GM21360 (cell line): ENCODE measurements at regions not wholly inside any gene's neighbourhood (a gene's known extent, or its start where the extent isn't known, plus 50 kb on each side); places are given as distances from the start of the nearest gene placed in this dataset.
"Not testable (repeated sequence)": the region's sequence is repeated elsewhere in the genome, so short reads cannot be mapped to it uniquely, and the experiment has no call there.

ENCODE experiments used
- ATAC-seq: cut with Tn5 transposase; IDR thresholded peaks from one replicate; pipeline ENCODE4 v1.9.1; 2021; ENCODE audit warnings: mild to moderate bottlenecking, moderate library complexity; ENCODE audit not compliant: unreplicated experiment

DNA sequence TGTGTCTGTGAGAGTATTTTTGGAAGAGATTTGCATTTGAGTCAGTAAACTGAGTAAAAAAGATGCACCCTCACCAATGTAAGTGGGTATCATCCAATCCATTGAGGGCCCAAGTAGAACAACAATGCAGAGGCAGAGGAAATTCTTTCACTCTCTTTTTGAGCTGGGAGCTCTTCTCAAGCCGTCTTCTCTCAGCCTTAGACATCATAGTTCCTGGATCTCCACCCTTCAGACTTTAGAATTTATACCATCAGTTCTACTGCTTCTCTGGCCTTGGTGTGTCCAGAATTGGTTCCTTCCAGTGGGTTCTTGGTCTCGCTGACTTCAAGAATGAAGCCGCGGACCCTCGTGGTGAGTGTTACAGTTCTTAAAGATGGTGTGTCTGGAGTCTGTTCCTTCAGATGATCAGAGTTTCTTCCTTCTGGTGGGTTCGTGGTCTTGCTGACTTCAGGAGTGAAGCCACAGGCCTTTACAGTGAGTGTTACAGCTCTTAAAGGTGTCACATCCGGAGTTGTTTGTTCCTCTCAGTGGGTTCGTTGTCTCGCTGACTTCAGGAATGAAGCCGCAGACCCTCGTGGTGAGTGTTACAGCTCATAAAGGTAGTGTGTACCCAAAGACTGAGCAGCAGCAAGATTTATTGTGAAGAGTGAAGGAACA, 187.5 kb upstream of the KCNMB2 start:
- not testable (repeated sequence) for ATAC-seq

DNA sequence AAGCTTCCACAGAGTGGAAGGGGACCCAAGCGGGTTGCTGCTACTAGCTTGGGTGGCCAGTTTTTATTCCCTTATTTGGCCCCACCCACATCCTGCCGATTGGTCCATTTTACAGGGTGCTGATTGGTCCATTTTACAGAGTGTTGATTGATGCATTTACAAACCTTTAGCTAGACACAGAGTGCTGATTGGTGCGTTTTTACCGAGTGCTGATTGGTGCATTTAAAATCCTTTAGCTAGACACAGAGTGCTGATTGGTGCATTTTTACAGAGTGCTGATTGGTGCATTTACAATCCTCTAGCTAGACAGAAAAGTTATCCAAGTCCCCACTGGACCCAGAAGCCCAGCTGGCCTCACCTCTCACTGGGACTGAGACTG, 187.0 kb upstream of the KCNMB2 start:
- not testable (repeated sequence) for ATAC-seq

DNA sequence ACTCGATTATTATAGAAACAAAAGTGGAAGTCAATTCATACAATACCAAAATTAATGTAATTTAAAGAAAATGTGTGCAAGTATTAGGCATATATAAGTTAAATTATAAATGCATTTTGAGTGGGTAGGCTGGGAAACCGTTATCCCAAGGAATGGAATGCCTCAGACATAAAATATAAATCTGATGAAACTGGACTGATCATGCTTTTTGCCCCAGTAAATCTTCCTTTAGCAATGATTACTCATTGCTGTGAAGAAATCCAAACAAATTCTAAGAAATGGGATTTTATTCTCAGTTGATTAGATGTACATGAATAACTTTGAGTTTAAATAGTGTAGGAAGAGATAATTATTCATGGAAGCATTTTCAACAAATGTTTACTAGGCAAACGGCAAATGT, 185.5 kb upstream of the KCNMB2 start:
- no peak for ATAC-seq

DNA sequence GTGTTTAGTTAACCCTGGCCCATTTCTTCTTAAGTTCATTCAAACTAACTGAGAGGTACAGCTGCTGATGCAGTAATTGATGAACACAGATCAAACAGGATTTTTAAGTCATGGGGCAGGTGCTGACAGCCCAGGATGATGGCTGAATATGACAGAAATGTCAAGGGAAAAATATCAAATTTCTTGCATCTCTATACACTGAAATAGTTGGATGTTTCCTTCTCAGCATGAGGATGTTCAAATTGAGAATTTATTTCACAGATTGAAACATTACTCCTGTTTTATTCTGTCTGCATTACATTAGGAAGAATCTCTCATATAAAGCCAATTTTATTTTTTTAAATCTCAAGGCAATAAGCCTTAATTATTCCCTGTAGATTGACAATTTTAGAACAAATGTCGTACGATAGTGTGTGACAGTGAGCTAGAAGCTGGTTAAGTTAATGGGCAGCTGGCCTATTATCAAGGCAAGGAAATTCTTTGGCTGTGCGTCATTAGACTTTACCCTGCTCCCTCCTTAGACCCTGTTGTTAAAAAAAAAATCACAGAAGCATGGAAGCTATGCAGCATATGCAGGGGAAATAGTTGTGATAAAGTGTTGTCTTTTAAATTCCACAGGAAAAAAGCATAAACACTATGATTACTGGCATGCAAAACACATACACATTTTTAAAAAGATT, 183.8 kb upstream of the KCNMB2 start:
- no peak for ATAC-seq

DNA sequence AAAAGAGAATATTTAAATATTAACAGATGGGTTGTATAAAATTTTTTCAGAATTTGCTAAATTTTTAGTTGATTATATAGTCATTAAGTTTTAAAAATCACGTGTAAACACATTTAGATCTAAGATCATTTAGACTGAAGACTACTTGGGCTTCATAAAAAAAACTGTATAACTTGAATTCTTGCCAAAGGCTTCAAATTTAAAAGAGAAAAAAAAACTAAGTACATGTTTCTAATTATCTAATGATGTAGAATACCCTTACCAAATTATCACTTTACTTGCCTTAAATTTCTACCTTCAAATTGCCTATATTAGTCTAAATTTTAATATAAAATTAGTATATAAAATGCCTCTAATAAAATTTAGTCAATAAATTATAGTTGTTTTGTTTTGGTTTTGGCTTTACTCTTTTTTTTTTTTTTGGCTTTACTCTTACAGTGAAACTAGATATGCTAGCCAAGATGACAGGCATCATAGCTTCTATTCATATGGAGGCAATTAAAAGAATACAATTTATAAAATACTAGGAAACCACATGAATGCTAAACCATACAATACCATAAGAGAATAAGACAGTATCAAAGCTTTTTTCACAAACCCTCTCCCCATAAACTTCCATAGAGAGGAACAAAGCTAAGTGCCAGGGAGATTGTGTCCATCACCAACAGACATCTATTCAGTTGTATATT, 183.1 kb upstream of the KCNMB2 start:
- ATAC-seq = no peak

DNA sequence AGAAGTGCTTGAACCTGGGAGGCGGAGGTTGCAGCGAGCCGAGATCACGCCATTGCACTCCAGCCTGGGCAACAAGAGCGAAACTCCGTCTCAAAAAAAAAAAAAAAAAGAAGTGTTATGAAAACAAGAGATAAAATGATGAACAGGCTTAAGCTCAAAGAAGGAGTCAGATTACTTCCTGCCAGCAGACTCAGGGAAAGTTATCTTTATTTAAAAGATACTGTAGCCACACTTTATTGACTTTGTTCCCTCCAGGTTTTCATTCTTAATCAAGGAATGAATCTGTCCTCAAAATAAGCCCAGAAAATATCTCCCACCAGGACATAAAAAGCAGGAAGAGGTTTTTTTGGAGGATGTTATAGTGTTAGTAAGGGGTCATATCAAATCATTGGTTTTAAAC, 176.5 kb upstream of the KCNMB2 start:
- no peak for ATAC-seq

DNA sequence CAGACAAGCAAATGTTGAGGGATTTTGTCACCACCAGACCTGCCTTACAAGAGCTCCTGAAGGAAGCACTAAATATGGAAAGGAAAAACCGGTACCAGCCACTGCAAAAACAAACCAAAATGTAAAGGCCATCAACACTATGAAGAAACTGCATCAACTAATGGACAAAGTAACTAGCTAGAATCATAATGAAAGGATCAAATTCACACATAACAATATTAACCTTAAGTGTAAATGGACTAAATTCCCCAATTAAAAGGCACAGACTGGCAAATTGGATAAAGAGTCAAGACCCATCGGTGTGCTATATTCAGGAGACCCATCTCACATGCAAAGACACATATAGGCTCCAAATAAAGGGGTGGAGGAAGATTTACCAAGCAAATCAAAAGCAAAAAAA, 173.2 kb upstream of the KCNMB2 start:
- not testable (repeated sequence) for ATAC-seq

DNA sequence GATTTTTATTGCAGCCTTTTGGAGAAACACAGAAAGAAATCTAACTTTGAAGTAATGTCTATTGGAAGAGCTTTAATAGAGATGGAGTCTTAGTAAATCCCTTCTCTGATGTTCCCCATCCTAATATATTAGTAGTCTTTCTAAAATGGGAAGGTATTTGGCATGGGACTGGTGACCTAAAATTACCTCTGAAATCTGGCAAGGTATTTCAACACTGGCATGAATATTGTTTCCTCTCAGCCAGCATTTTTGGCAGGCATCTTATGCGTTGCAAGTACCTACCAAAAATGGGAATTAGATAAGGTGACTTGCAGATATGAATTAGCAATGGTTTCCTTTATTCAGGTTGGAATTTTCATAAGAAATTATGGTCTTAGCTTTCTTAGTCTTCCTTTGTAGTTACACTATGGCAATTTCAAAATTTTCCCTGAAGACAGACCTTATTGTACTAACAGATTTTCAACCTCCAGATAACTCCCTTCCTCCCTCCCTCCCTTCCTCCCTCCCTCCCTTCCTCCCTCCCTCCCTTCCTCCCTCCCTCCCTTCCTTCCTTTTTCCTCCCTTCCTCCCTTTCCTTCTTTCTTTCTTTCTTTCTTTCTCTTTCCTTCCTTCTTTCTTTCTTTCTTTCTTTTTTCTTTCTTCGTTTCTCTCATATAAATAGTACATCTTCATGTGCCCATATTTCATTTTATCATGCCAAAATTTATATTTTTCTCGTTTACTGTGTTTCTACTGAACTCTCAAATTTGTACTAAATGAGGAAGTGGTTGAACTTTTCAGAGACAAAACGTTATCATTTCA, 168.2 kb upstream of the KCNMB2 start:
- ATAC-seq = no peak

DNA sequence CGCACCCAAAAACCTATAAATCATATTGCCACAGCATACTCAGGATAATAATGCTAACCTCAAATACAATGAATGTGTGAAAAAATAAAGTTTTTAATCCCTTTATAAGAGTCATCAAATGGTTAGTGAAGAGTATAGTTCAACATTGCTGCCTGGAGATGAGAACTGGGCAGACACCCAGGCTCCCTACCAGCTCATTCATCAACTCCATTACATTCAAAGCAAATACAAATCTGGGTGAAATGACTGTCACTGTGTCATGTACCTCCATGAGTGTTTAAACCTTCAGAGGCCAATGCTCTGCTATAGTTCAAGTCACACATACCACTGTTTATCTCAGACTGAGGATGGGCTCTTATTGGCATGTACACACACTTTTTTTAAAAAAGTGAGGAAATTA, 167.2 kb upstream of the KCNMB2 start:
- ATAC-seq = no peak

DNA sequence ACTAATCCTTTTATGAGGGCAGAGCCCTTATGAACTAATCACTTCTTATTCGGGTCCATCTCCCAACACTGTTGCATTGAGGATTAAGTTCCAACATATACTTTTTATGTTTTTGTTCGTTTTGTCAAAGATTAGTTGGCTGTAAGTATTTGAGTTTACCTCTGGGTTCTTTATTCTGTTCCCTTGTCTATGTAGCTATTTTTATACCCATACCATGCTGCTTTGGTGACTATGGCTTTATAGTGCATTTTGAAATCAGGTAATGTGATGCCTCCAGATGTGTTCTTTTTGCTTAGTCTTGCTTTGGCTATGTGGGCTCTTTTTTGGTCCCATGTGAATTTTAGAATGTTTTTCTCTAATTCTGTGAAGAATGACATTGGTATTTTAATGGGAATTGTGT, 166.4 kb upstream of the KCNMB2 start:
- no peak for ATAC-seq

DNA sequence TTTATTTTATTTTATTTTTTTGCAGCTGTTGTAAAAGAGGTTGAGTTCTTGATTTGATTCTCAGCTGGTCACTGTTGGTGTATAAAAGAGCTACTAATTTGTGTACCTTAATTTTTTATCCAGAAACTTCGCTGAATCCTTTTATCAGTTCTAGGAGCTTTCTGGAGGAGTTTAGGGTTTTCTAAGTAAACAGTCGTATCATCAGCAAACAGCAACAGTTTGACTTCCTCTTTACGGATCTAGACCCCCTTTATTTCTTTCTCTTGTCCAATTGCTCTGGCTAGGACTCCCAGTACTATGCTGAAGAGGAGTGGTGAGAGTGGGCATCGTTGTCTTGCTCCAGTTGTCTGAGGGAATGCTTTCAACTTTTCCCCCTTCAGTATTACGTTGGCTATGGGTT, 165.8 kb upstream of the KCNMB2 start:
- ATAC-seq = no peak

DNA sequence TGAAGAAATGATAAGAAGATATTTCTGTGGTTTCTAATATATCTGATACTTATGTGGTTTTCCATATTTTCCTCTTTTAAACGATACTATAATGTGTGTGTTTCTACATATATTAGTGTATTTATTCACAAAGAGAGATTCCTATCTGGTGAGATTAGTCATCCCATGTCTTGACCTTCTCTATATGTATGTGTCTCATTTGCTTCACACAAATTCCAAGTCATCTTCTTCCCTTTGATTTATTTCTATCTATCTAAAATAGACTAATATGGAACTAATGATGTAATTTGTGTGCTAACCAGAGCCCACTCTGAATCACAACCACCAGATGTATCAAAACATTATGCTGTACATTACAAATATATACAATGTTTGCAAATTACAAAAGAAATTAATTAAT, 154.7 kb upstream of the KCNMB2 start:
- ATAC-seq = no peak

DNA sequence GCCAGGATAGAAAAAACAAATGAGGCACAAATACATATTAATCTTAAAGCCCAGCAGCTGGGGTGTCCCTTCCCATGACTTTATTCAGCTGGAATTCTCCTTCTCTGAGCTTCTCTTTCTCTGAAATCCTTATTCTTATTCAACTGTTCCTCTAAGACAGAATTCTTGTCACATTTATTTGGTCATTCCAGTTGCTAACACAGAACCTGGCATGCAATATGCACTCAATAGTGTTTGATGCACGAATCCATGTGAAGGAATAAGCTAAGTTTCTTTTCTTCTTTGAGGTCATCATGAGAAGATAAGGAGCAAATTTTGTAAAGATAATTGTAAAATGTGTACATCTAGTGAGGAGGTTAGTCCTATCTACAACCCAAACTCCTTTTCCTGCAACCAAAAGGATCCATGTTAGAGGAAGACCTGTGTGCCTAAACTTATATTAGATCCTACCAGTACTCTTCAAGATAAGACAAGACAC, 154.2 kb upstream of the KCNMB2 start:
- no peak for ATAC-seq

DNA sequence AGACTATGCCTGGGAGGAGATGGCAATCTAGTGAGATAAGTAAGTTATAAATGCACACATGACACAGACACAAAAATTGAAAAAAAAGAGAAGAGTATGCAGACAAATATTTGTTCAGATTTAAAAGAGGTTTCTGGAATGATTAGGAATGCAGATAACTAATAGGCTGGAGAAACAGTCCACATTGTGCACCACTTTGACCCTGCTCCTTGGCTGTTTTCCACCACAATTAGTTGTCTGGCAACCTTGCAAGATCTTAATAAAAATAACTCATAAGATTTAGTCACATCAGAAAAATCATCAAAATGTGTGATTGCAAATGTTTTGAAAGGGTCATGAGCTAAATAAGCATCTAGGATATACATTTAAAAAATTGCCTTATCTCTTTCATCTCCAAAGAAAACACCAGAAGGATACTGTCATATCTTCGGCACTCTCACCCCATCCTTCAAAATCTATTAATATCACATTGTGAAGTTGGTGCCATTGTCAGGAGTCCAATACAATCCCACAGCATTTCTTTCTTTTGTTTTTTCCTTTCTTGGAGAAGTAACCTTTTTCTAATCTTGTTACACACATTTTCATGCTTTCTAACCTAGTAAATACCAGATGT, 153.7 kb upstream of the KCNMB2 start:
- no peak for ATAC-seq

DNA sequence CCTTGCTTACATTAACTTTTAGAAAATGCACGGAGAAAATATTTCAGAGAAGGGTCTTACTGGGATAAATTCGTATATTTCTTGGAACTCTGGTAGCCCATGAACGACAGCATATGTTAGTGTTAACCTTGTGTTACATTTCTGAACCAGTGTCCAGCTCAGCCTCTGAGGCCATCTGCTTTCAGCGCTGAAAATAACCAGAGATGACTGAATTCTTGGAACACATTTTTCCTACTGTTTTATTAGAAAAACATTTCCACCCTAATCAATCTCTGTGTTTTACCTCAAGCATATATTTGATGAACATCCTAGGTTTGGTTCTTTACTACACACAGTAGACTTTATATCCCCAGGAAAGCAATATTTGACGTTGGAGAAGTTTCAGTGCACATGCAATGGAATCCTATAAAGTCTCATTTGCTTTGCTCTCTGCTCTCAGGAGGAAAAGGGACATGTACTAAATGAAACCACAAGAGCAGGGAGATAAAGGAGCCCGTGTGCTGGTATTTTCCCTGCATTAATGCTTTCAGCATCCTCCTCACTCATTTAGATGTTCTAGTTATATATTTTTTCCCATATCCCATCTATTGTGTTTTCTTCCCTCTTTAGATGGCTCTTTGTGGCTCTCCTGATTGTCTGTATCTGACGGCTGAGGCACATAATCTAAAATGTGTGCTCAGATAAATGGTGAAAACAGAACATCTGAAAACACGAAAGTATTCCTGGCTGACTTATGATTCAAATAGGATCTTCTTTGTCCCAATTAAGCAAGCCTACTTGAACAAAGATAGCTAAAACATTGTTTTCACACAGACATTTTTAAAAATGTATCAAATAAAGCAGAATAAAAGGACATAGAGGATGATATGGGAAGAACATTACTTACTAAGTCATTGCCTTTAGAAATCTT, 151.7 kb upstream of the KCNMB2 start:
- ATAC-seq = no peak

DNA sequence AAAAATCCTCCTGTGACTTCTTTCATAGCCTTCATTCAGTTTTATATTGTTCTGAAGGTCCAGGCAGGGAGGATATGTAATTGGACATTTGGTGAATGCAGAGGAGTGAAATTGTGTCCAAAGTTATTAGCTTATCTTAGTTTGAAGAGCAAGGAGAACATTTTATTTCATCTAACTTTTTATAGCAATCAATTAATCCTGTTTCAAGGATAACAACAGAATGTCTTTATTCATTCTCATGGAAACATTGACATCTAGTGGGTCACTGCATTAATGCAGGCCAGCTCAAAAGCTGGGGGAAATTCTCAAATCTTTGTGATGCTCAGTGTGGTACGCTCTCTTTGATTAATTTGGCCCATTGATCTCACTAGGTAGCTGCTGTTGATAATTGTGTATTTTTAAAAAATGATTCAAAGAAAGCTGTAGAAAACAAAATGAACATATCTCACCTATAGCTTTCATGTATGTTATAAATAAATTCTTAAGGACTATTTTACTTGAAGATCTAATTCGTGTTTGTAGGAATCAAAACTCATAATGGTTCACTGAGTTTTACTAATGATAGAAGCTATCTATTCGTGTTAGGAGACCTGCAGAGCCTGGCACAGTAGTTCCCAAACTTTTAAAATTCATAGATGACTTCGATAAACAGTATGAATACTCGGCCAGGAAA, 150.8 kb upstream of the KCNMB2 start:
- ATAC-seq = peak; percentile 59

DNA sequence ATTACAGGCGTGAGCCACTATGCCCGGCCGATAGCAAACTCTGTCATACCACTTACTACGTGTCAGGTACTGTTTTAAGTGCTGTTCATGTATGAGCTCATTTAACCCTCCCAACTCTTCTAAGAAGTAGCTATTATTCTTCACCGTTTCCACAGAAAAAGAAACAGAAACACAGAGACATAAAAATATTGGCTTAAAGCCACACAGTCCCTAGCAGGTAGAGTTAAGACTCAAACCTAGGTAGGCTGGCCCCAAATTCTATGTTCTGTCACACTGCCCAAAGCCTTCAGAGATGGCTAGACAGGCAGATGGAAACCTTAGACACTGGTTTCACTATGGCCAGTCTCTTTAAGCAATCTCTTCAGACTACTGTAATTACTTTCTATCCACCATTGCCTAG, 149.8 kb upstream of the KCNMB2 start:
- no peak for ATAC-seq

DNA sequence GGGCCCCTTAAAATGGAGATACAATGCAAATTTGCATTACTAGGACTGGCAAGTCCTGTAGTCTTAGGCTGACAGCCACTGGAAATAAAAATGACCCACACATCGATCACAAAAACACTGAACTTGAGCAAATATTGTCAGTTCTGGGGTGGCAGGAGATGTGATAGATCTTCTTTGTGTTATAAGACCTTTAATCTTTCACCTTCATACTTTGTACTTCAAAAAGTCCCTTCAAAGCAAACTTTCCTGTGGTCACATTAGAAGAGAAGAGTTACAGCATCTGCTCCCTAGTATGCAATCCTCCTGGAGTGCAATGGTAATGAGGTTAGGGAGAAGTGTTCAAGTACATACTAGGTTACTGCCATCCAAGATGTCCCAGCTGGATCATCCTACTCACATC, 149.4 kb upstream of the KCNMB2 start:
- no peak for ATAC-seq

DNA sequence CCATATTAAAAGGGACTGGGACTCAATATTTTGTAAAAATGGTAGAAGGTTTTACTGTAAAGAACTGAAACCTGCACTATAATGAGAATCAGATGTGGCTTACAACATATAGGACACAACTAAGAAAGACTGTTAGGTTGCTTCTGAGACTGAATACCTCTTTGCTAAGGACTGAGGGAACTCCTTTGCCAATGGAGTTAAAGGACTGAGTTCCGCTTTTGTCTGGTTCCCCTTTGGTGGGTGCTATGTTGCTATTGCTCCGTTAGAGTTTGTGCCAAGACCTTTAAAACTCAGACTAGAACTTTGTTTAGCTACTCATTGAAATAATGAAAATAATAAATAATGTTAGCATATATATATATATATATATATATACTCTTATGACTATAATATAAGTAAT, 147.8 kb upstream of the KCNMB2 start:
- no peak for ATAC-seq
